KMS-11 (cell line): ENCODE measurements at regions not wholly inside any gene's neighbourhood (a gene's known extent, or its start where the extent isn't known, plus 50 kb on each side); places are given as distances from the start of the nearest gene placed in this dataset.
"Not testable (repeated sequence)": the region's sequence is repeated elsewhere in the genome, so short reads cannot be mapped to it uniquely, and the experiment has no call there.

Experiments used
- H2AFZ ChIP-seq: fragments of 200-600 bp; sonication (generic); 2 replicates; pipeline ENCODE4 v1.6.1; 2016; ENCODE audit warnings: antibody characterized with exemption, mixed run types, low read depth
- H3K27ac ChIP-seq: fragments of 200-600 bp; sonication (generic); 2 replicates; pipeline ENCODE4 v1.6.1; 2016; ENCODE audit warnings: mild to moderate bottlenecking, mixed run types
- H3K27me3 ChIP-seq: fragments of 200-600 bp; sonication (generic); 2 replicates; pipeline ENCODE4 v1.6.1; 2017; ENCODE audit warnings: mild to moderate bottlenecking, low read depth, mixed run types, moderate library complexity; ENCODE audit not compliant: insufficient read depth
- H3K36me3 ChIP-seq: fragments of 200-600 bp; sonication (generic); 2 replicates; pipeline ENCODE4 v1.6.1; 2017; ENCODE audit warnings: mild to moderate bottlenecking, mixed run types; ENCODE audit not compliant: insufficient read depth
- H3K4me1 ChIP-seq: fragments of 200-600 bp; sonication (generic); 2 replicates; pipeline ENCODE4 v1.6.1; 2016; ENCODE audit warnings: mild to moderate bottlenecking, low read depth, mixed run types; ENCODE audit not compliant: poor library complexity, severe bottlenecking
- H3K4me2 ChIP-seq: fragments of 200-600 bp; sonication (generic); 2 replicates; pipeline ENCODE4 v1.7.0; 2016; ENCODE audit warnings: mild to moderate bottlenecking, mixed run types
- H3K4me3 ChIP-seq: fragments of 200-600 bp; sonication (generic); IDR thresholded peaks from 2 replicates; pipeline ENCODE4 v1.6.1; 2017; ENCODE audit warnings: low read depth, low read length, mixed read lengths; ENCODE audit not compliant: insufficient read depth
- H3K79me2 ChIP-seq: fragments of 200-600 bp; sonication (generic); 2 replicates; pipeline ENCODE4 v1.6.1; 2016; ENCODE audit warnings: low read depth, mixed run types; ENCODE audit not compliant: insufficient read depth
- H3K9ac ChIP-seq: fragments of 200-600 bp; sonication (generic); 2 replicates; pipeline ENCODE4 v1.6.1; 2016; ENCODE audit warnings: mild to moderate bottlenecking, mixed run types
- H4K20me1 ChIP-seq: fragments of 200-600 bp; sonication (generic); 2 replicates; pipeline ENCODE4 v1.6.1; 2016; ENCODE audit warnings: mild to moderate bottlenecking, mixed run types; ENCODE audit not compliant: insufficient read depth
- CTCF ChIP-seq: fragments of 200-600 bp; sonication (generic); conservative IDR thresholded peaks from 2 replicates; pipeline ENCODE4 v1.6.1; 2017; ENCODE audit warnings: low read depth, mild to moderate bottlenecking, antibody characterized with exemption, low read length, moderate library complexity, mixed read lengths

GRCh38 chr7:120005720-120006119 lies 267.3 kb upstream of the KCND2 start:
- no peak overlapping the region for H3K4me3 ChIP-seq
- H2AFZ ChIP-seq = no peak overlapping the region
- H3K27me3 ChIP-seq = no peaks in the 10 kb centered on the region
- no peaks in the 10 kb centered on the region for H3K79me2 ChIP-seq
- H3K4me2 ChIP-seq = no peak overlapping the region
- H3K9ac ChIP-seq = no peak overlapping the region
- H4K20me1 ChIP-seq = no peaks in the 10 kb centered on the region
- H3K27ac ChIP-seq = no peak overlapping the region
- no peaks in the 10 kb centered on the region for H3K4me1 ChIP-seq
- no peaks in the 10 kb centered on the region; the same call in 1 of the 2 replicates for H3K36me3 ChIP-seq
- no peak for TF ChIP-seq CTCF

DNA sequence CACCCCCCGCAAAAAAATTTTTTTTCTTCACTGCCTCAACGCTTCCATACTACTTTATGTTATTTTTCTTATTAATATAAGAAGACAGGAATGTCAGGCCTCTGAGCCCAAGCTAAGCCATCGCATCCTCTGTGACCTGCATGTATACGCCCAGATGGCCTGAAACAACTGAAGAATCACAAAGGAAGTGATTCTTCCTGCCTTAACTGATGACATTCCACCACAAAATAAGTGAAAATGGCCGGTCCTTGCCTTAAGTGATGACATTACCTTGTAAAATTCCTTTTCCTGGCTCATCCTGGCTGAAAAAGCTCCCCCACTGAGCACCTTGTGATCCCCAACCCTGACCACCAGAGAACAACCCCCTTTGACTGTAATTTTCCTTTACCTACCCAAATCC lies 258.7 kb upstream of the KCND2 start:
- H3K4me2 ChIP-seq, H3K9ac ChIP-seq, H3K79me2 ChIP-seq: not testable (repeated sequence)

GRCh38 chr7:120014925-120015465 lies 258.0 kb upstream of the KCND2 start:
- Histone ChIP-seq H3K36me3 (no peaks in the 10 kb centered on the region), H3K27me3 (no peaks in the 10 kb centered on the region), H3K27ac (no peak overlapping the region), H2AFZ (no peak overlapping the region), H4K20me1 (no peaks in the 10 kb centered on the region), H3K4me1 (no peaks in the 10 kb centered on the region), H3K79me2 (no peaks in the 10 kb centered on the region), H3K4me2 (no peak overlapping the region), H3K4me3 (no peak overlapping the region), H3K9ac (no peak overlapping the region)
- no peak for TF ChIP-seq CTCF

More for the DNA sequence above, 258.7 kb upstream of the KCND2 start:
- not testable (repeated sequence) for H3K27me3 ChIP-seq, H3K4me1 ChIP-seq, H3K4me3 ChIP-seq, H3K36me3 ChIP-seq, H4K20me1 ChIP-seq, H3K27ac ChIP-seq, H2AFZ ChIP-seq

- Histone ChIP-seq H3K27me3 (no peaks in the 10 kb centered on the region), H3K9ac (no peak overlapping the region), H2AFZ (no peak overlapping the region), H3K27ac (no peak overlapping the region), H3K4me3 (no peak overlapping the region), H3K4me2 (no peak overlapping the region), H3K36me3 (no peaks in the 10 kb centered on the region), H3K79me2 (no peaks in the 10 kb centered on the region), H4K20me1 (no peaks in the 10 kb centered on the region), H3K4me1 (no peaks in the 10 kb centered on the region)
- TF ChIP-seq CTCF = no peak
Observed at GRCh38 chr7:120021085-120021484, 251.9 kb upstream of the KCND2 start.

- Histone ChIP-seq H3K4me1 (no peaks in the 10 kb centered on the region), H3K27me3 (no peaks in the 10 kb centered on the region), H3K79me2 (no peaks in the 10 kb centered on the region), H3K27ac (no peak overlapping the region), H3K4me3 (no peak overlapping the region), H3K9ac (no peak overlapping the region), H3K4me2 (no peak overlapping the region), H4K20me1 (no peaks in the 10 kb centered on the region), H3K36me3 (no peaks in the 10 kb centered on the region), H2AFZ (no peak overlapping the region)
- no peak for TF ChIP-seq CTCF
Observed at GRCh38 chr7:120023494-120024167, 249.3 kb upstream of the KCND2 start.
